ENCODE measurements at regions not wholly inside any gene's neighbourhood (a gene's known extent, or its start where the extent isn't known, plus 50 kb on each side); places are given as distances from the start of the nearest gene placed in this dataset.
"Not testable (repeated sequence)": the region's sequence is repeated elsewhere in the genome, so short reads cannot be mapped to it uniquely, and the experiment has no call there.

DNA sequence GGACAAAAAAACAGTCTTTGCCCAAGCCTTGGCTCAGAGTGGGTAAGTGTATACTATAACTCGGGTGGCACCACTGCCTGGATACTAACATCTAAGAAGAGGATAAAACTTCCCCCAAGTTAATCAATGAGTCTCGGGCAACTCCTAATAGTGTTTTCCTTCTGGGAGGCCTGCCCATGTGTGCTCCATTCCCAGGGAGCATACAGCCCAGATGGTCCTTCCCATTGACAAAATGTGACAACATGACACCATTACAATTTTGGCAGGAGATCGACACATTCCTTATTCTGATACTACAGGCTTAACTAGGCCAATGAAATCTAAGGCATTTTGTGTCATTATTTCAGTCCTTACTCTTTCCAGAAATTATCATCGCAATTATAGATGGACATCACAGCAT lies 52.7 kb upstream of the CRIM1 start:
- no peak for FAIRE-seq
- no peak for DNase-seq (ENCODE audit: extremely low spot score, insufficient read length, low read depth)

GRCh38 chr2:36301843-36302242 lies 53.7 kb upstream of the CRIM1 start:
- FAIRE-seq (no peak), DNase-seq (ENCODE audit: extremely low spot score, insufficient read length, low read depth) (no peak)

GRCh38 chr2:36300697-36301096 lies 54.9 kb upstream of the CRIM1 start:
- FAIRE-seq (no peak), DNase-seq (ENCODE audit: extremely low spot score, insufficient read length, low read depth) (no peak)

- DNase-seq (ENCODE audit: extremely low spot score, insufficient read length, low read depth) (no peak), FAIRE-seq (no peak)
Measured at GRCh38 chr2:36296798-36297197, 58.8 kb upstream of the CRIM1 start.

DNA sequence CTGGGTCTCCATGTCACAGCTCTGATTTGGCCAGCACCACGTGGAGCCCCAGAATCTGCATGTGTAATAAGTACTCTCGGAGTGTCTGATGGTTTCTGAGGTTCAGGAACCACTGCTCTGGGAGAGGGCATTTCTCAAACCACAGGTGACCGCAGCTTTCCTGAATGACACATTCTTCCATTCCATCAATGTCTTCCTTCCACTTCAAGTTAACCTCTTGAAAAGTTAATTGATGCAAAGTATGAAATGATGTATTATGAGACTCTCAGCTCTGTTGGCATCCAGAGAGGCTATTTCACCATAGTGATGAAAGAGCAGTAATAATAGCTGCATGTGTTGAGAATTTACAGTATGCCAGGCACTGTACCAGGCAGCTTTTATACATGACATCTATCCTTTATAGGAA lies 61.3 kb upstream of the CRIM1 start:
- FAIRE-seq (no peak), DNase-seq (ENCODE audit: extremely low spot score, insufficient read length, low read depth) (no peak)

- FAIRE-seq (no peak), DNase-seq (ENCODE audit: extremely low spot score, insufficient read length, low read depth) (no peak)
Measured at GRCh38 chr2:36290306-36290856, 65.2 kb upstream of the CRIM1 start.

DNA sequence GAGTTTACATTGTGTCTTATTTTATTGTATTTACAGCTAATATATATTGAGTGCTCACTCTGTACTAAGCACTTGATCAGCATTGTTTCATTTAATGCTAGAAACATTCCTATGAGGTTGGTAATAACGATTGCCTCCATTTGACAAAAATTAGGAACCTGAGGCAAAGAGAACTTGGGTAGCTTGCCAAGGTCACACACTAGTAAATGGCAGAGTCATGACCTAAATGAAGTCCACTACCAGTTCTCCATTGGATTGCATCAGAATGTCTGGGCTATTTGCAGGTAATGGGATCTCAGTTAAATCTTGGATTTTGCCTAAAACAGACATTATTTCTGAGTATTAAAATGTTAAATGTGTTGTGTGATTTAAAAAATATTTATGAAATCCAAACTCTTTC lies 65.8 kb upstream of the CRIM1 start:
- no peak for DNase-seq (ENCODE audit: extremely low spot score, insufficient read length, low read depth)
- FAIRE-seq: no peak

DNA sequence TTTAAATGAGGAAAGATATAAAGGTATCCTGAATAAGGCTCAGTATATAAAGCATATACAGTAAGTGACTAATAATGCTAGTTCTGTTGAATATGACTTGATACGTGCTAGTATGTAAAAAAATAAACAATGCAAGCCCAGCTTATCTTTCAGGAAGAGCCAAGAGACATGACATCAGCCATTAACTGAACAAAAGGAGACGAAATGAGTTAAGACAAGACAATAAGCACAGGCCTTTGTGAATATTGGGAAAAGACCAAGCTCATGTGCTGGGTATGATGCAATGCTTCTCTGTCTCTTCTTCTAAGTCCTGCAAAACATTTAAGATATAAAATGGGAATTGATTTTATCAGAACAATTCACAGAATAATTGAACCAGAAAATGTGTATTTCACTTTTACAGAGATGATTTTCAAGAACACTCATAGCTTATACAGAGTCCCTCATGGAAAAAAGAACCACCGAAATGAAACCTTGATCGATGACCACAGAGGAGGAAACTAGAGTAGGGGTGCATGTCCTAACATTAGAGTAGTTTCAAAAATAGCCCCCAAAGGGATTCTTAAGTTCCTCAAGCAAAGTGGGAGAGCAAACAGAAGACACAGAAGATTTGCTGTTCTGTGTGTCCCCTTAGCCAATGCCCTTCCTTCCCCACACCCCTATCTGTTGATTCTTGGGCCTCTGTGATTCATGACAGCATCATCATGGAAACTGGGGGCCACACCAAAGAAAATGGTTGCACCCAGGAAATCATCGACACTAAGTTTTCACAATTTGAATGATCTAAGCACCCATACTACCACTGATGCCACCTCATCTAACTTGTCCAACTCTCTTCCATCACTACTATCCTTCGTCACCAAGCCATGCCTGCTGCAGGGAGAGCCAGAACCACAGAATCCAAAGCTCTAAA lies 68.0 kb upstream of the CRIM1 start:
- DNase-seq (ENCODE audit: extremely low spot score, insufficient read length, low read depth) (no peak), FAIRE-seq (no peak)

GRCh38 chr2:36279506-36279905 lies 76.1 kb upstream of the CRIM1 start:
- FAIRE-seq; DNase-seq (ENCODE audit: extremely low spot score, insufficient read length, low read depth): not testable (repeated sequence)

GRCh38 chr2:36277881-36278523 lies 77.6 kb upstream of the CRIM1 start:
- DNase-seq (ENCODE audit: extremely low spot score, insufficient read length, low read depth): no peak
- FAIRE-seq: no peak

DNA sequence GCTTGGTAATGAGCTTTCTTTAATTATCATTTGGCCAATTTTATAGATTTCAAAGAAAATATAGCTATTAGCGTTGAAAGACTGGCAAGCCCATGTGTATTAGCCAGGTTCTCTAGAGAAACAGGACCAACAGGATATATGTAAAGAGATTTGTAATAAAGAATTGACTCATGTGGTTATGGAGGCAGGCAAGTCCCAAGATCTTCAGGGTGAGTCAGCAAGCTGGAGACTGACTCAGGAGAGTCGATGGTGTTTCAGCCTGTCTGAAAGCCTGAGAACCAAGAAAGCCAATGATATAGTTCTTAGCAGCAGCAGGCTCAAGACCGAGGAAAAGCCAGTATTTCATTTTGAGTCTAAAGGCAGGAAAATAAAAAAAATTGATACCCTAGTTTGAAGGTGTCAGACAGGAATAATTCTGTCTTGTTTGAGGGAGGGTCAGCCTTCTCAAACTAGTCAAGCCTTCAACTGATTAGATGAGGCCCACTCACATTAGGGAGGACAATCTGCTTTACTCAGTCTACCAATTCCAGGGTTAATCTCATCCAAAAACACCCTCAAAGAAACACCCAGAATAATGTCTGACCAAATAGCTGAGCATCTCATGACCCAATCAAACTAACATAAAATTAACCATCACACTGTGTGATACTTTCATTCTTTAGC lies 78.3 kb upstream of the CRIM1 start:
- FAIRE-seq (no peak), DNase-seq (ENCODE audit: extremely low spot score, insufficient read length, low read depth) (no peak)

DNA sequence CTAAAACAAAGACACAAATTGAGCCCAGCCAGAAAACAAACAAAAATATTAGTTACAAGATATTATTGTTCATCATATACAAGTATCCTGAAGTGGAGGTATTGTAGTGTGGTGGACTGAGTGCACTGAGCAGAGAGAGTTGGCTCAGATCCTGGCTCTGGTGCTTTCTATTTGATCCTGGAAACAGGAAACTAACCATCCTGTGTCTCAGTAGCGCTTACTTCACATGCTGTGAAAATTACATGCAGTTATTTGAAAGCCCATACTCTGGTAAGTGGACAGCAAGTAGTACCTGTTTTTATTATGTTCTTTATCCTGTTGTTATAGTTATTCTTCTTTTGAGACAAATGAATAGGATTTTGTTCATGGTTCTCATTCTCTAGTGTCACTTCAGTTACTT lies 84.3 kb upstream of the CRIM1 start:
- DNase-seq (ENCODE audit: extremely low spot score, insufficient read length, low read depth): no peak
- FAIRE-seq: peak; percentile 5

- FAIRE-seq (no peak), DNase-seq (ENCODE audit: extremely low spot score, insufficient read length, low read depth) (no peak)
Measured at GRCh38 chr2:36270758-36271157, 84.8 kb upstream of the CRIM1 start.

GRCh38 chr2:36267194-36267593 lies 88.4 kb upstream of the CRIM1 start:
- DNase-seq (ENCODE audit: extremely low spot score, insufficient read length, low read depth) (no peak), FAIRE-seq (no peak)

DNA sequence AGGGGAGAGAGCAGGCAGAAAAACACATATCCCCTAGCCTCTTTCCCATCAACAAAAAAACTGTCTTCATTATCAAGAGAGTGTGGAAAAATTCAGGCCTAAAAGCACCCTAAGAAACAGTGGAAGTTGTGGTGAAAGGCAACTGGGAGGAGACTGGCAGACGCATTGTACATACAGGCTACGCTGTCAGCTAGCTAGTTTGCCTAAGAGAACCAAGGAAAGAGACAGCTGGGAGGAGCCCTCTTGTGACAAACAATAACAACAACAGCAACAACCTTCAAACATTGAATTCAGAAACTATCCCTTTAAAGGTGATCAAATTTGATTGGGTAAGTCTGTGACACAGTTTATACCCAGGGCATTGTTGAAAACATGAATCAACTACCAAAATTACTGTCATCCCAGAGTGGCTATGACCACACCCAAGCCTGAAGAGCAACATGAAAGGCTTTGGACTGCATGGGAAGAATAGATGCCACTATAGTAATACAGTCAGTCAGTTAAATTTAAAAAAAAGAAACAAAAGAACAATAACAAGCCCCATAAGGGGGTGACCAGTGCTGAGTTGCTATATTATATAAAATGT lies 88.9 kb upstream of the CRIM1 start:
- DNase-seq (ENCODE audit: extremely low spot score, insufficient read length, low read depth): no peak
- FAIRE-seq: no peak

DNA sequence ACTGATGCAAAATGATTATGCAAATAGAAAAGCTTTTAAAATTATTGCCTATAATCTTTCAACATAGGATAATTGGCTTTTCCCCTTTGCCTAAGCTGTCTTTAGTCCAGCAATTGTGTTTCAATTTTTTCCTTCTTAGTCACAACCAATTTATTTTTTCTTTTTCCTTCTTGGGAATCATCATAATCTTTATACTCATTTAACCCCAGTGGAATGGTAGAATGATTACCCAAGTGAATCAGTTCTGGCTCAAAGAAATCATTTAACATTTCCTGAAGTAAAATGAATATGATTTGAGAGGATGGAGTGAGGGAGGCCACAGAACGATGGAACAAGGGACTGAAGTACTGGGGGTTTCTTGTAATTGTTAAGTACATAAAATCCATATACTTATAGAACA lies 93.0 kb upstream of the CRIM1 start:
- DNase-seq (ENCODE audit: extremely low spot score, insufficient read length, low read depth): no peak
- FAIRE-seq: no peak

DNA sequence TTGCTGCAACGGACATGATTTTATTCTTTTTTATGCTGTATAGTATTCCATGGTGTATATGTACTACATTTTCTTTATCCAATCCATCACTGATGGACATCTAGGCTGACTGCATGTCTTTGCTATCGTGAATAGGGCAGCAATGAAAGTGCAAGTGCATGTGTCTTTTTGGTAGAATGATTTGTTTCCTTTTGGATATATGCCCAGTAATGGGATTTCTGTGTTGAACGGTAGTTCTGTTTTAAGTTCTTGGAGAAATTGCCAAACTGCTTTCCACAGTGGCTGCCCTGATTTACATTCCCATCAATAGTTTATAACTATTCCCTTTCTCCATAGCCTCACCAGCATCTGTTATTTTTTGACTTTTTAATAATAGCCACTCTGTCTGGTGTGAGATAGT lies 99.7 kb upstream of the CRIM1 start:
- DNase-seq (ENCODE audit: extremely low spot score, insufficient read length, low read depth) (no peak), FAIRE-seq (peak; percentile 39)

DNA sequence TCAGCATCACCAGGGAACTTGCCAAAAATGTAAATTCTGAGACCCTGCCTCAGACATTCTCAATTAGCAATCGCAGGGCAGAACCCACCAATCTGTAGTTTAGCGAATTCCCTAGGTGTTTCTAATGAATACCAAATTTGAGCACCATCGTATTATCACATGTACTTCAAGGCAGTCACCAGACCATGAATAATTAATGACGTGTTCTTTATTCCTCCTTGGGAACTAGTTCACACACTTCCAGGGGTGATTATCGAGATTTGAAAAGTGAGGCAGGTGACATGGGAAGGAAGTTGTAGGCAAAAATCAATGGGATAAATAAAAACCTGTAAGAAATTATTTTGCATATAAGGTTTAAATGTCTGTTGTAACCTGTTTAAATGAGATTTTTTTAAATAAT lies 102.5 kb upstream of the CRIM1 start:
- FAIRE-seq: no peak
- DNase-seq (ENCODE audit: extremely low spot score, insufficient read length, low read depth): no peak

GRCh38 chr2:36246320-36246990 lies 109.1 kb upstream of the CRIM1 start:
- FAIRE-seq: peak; percentile 91
- peak; percentile 25 for DNase-seq (ENCODE audit: extremely low spot score, insufficient read length, low read depth)

DNA sequence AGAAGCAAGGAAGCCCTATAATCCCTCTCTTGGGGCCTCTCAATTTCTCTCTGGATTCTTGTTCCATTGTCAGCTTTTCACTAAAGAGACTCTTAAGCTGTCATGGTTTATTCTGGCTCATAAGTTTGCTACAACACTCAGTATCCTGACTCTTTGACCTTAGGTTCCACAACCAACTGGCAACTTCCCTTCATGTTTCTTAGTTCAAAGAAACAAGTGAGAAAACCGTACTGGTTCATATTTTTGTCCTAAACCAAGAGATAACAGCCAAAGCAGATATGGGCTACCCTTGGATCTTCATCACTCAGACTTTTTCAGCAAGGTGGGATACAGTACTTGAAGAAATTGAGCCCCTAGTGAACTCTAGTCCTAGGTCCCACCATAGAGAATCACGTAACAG lies 109.9 kb upstream of the CRIM1 start:
- no peak for DNase-seq (ENCODE audit: extremely low spot score, insufficient read length, low read depth)
- peak; percentile 39 for FAIRE-seq
